Psoas muscle (tissue), 7 donors: ENCODE measurements at regions not wholly inside any gene's neighbourhood (a gene's known extent, or its start where the extent isn't known, plus 50 kb on each side); places are given as distances from the start of the nearest gene placed in this dataset.
"Not testable (repeated sequence)": the region's sequence is repeated elsewhere in the genome, so short reads cannot be mapped to it uniquely, and the experiment has no call there.

Source experiments
- ATAC-seq, 4 donors: fragments of 200-7000 bp; cut with Tn5 transposase; one replicate each; pipeline ENCODE4 v1.9.1; 2020; ENCODE audit warnings: moderate library complexity in 3 of 4, mild to moderate bottlenecking in 2 of 4
- DNase-seq, 2 donors: peaks; one replicate each; pipeline ENCODE4 v3.0.0-alpha.2; 2020
- H3K27ac ChIP-seq: fragments of 200-600 bp; one replicate; pipeline ENCODE4 v1.8.0; 2022
- H3K27me3 ChIP-seq, 3 donors: fragments of 200-600 bp in 1 of 3; one replicate each; pipeline versions ENCODE4 v1.6.1 to v1.8.0; 2013 to 2022; ENCODE audit warnings: low read length in 2 of 3, mild to moderate bottlenecking in 2 of 3, moderate library complexity in 1 of 3; ENCODE audit not compliant: insufficient read depth in 3 of 3
- H3K36me3 ChIP-seq, 2 donors: fragments of 200-600 bp in 1 of 2; one replicate each; pipeline versions ENCODE4 v1.6.1 to v1.8.0; 2013 to 2022; ENCODE audit warnings: low read depth in 1 of 2, mild to moderate bottlenecking in 1 of 2, moderate library complexity in 1 of 2; ENCODE audit not compliant: insufficient read depth in 1 of 2
- H3K4me1 ChIP-seq: fragments of 200-600 bp; one replicate; pipeline ENCODE4 v1.8.0; 2022
- H3K4me3 ChIP-seq: fragments of 200-600 bp; one replicate; pipeline ENCODE4 v1.8.0; 2022; ENCODE audit warnings: mild to moderate bottlenecking
- H3K9me3 ChIP-seq: fragments of 200-600 bp; one replicate; pipeline ENCODE4 v1.8.0; 2022
- CTCF ChIP-seq: fragments of 200-600 bp; IDR thresholded peaks from one replicate; pipeline ENCODE4 v1.8.0; 2022; ENCODE audit warnings: antibody characterized with exemption
- WGBS, 3 donors: extraction: QIAGEN DNeasy Blood & Tissue Kit; methylation state at CpG; one replicate each; pipeline versions ENCODE4 v1.1.6 to v1.1.7; 2013; 5-methylcytosine and 5-hydroxymethylcytosine counted together
- intact Hi-C, 2 donors: fragments of 100-400 bp; cut with DNase I; formaldehyde crosslinking; loops; one replicate each; pipeline versions ENCODE4 v1.11.0 to v1.14.2; 2022
- donor health status: healthy with polysubstance abuse.
- donor health status: DM: no; HTN: no; CAD: no; lungs with moderate emphysema.
- donor health status: Bipolar disorder and iron deficiency.
- donor health status: healthy.
- donor health status: DM: yes; HTN: yes; CAD: no.
- donor health status: DM: no; HTN: no; CAD: no.
- donor health status: DM: yes; HTN: yes; CAD: no.

- Histone ChIP-seq H3K4me3 (no peak overlapping the region), H3K9me3 (no peaks in the 10 kb centered on the region), H3K27ac (no peak overlapping the region), H3K27me3 (no peaks in the 10 kb centered on the region), H3K4me1 (no peaks in the 10 kb centered on the region), H3K36me3 (no peaks in the 10 kb centered on the region)
- DNase-seq (no peak), ATAC-seq (no peak)
- intact Hi-C loops: no loop called here
- 37 to 53% (median 41%) methylated on average over 3 of the region's 3 CpGs for WGBS, 3 donors
- TF ChIP-seq CTCF: no peak
Measured at GRCh38 chr3:61466357-61466756, 95.0 kb upstream of the PTPRG start.

GRCh38 chr3:61483997-61484396, 77.4 kb upstream of the PTPRG start:
- H3K27me3 ChIP-seq: no peaks in the 10 kb centered on the region
- ATAC-seq (no peak), DNase-seq (no peak)
- no peaks in the 10 kb centered on the region for H3K36me3 ChIP-seq
- 91 to 99% (median 93%) methylated on average over 4 of the region's 4 CpGs for WGBS, 3 donors
- H3K9me3 ChIP-seq: no peaks in the 10 kb centered on the region
- no peak overlapping the region for H3K4me3 ChIP-seq
- no peak overlapping the region for H3K27ac ChIP-seq
- H3K4me1 ChIP-seq: no peaks in the 10 kb centered on the region
- no peak for TF ChIP-seq CTCF
- intact Hi-C loops: no loop called here

GRCh38 chr3:61493339-61493738, 68.0 kb upstream of the PTPRG start:
- DNase-seq (no peak), ATAC-seq (peak in 2 of 4 donors; percentile 23 to 33)
- Histone ChIP-seq H3K36me3 (no peaks in the 10 kb centered on the region), H3K27me3 (no peaks in the 10 kb centered on the region), H3K27ac (no peak overlapping the region), H3K4me3 (no peak overlapping the region), H3K9me3 (no peaks in the 10 kb centered on the region), H3K4me1 (peaks cover 12% of the 10 kb centered on the region)
- no peak for TF ChIP-seq CTCF
- WGBS, 3 donors: 43 to 71% (median 51%) methylated on average over 3 of the region's 3 CpGs
- intact Hi-C loops: loop anchor here in 1 of 2 donors (5.0 kb wide), 1 partner anchor 46 kb away; no protein-coding TSS in a partner anchor

DNA sequence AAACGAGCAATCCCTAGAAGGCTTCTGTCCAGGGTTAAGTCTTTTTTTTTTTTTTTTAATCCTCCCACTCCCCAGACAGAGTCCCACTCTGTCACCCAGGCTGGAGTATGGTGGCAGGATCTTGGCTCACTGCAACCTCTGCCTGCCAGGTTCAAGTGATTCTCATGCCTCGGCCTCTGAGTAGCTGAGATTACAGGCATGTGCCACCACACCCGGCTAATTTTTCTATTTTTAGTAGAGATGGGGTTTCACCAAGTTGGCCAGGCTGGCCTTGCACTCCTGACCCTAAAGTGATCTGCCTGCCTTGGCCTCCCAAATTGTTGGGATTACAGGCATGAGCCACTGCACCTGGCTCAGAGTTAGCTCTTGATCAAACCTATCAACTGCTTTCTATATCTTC, 67.1 kb upstream of the PTPRG start:
- ATAC-seq (peak; percentile 54 to 92 (median 86)), DNase-seq (peak in 1 of 2 donors; percentile 65)
- H3K36me3 ChIP-seq, H3K9me3 ChIP-seq, H3K4me3 ChIP-seq, H3K27me3 ChIP-seq: not testable (repeated sequence)
- intact Hi-C loops: loop anchor here in 1 of 2 donors (5.0 kb wide), 1 partner anchor 47 kb away; no protein-coding TSS in a partner anchor
- peaks cover 12% of the 10 kb centered on the region for H3K4me1 ChIP-seq
- peak overlapping the region; percentile 53 for H3K27ac ChIP-seq
- 20 to 38% (median 29%) methylated on average over 3 of the region's 3 CpGs for WGBS, 3 donors

GRCh38 chr3:61497463-61497862, 63.9 kb upstream of the PTPRG start:
- no peak for TF ChIP-seq CTCF
- H3K36me3 ChIP-seq: no peaks in the 10 kb centered on the region
- no peaks in the 10 kb centered on the region for H3K27me3 ChIP-seq
- no peak overlapping the region for H3K4me3 ChIP-seq
- DNase-seq: no peak
- 95 to 100% (median 96%) methylated on average over 2 of the region's 2 CpGs for WGBS, 3 donors
- intact Hi-C loops: no loop called here
- H3K27ac ChIP-seq: no peak overlapping the region
- H3K9me3 ChIP-seq: peaks cover 8% of the 10 kb centered on the region
- peaks cover 12% of the 10 kb centered on the region for H3K4me1 ChIP-seq
- no peak for ATAC-seq
